Right cardiac atrium (tissue), 5 donors: ENCODE measurements at regions not wholly inside any gene's neighbourhood (a gene's known extent, or its start where the extent isn't known, plus 50 kb on each side); places are given as distances from the start of the nearest gene placed in this dataset.

Experiments used
- ATAC-seq, 2 donors: fragments of 200-7000 bp; cut with Tn5 transposase; one replicate each; pipeline versions ENCODE4 v1.8.0 to v1.9.1; 2020; ENCODE audit warnings: moderate library complexity in 2 of 2, mild to moderate bottlenecking in 1 of 2
- DNase-seq, 3 donors: peaks; one replicate each; pipeline ENCODE4 v3.0.0-alpha.2; 2020
- H3K27ac ChIP-seq: one replicate; pipeline ENCODE4 v1.5.1; 2013; ENCODE audit warnings: mild to moderate bottlenecking, low read length, control low read depth, moderate library complexity
- H3K27me3 ChIP-seq: one replicate; pipeline ENCODE4 v1.6.1; 2013; ENCODE audit not compliant: control insufficient read depth, insufficient read depth
- H3K4me1 ChIP-seq: one replicate; pipeline ENCODE4 v1.6.1; 2013; ENCODE audit warnings: low read length; ENCODE audit not compliant: control insufficient read depth, insufficient read depth
- H3K4me3 ChIP-seq: one replicate; pipeline ENCODE4 v1.5.1; 2013; ENCODE audit warnings: low read length, control low read depth
- H3K9me3 ChIP-seq: one replicate; pipeline ENCODE4 v1.6.1; 2013; ENCODE audit warnings: low read length; ENCODE audit not compliant: control insufficient read depth
- WGBS: extraction: QIAGEN DNeasy Blood & Tissue Kit; methylation state at CpG from one replicate; pipeline ENCODE4 v1.1.7; 2013; 5-methylcytosine and 5-hydroxymethylcytosine counted together
- intact Hi-C, 4 donors: fragments of 100-400 bp; cut with DNase I; formaldehyde crosslinking; loops; one replicate each; pipeline versions ENCODE4 v1.11.0 to v1.14.0; 2022 to 2023
- donor health status: healthy with polysubstance abuse.
- donor health status: DM: no; HTN: yes; CAD: no.
- donor health status: DM: no; HTN: no; CAD: no.
- donor health status: DM: no; HTN: yes; CAD: no; lungs with severe emphysema.
- donor health status: DM: yes; HTN: yes; CAD: no.

DNA sequence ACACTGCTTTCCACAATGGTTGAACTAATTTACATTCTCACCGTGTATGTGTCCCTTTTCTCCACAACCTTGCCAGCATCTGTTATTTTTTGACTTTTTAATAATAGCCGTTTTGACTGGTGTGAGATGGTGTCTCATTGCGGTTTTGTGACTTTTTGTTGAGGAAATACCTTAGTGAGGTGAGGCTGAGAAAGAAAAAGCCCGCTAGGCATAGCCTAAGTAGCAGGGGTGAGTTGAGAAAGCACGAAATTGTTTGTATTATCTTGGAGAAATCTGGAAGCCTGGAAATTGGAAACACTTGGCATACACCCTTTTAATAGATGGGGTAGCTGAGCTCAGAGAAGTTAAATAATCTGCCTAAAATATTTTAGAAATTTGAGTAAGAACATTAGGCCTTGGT is 61.5 kb upstream of the CFAP161 start:
- ATAC-seq (no peak), DNase-seq (no peak)
- no peaks in the 10 kb centered on the region for H3K27me3 ChIP-seq
- no peaks in the 10 kb centered on the region for H3K4me1 ChIP-seq
- 94% methylated on average over 5 of the region's 5 CpGs for WGBS
- H3K27ac ChIP-seq: no peak overlapping the region
- no peak overlapping the region for H3K4me3 ChIP-seq
- H3K9me3 ChIP-seq: no peaks in the 10 kb centered on the region
- intact Hi-C loops: no loop called here

DNA sequence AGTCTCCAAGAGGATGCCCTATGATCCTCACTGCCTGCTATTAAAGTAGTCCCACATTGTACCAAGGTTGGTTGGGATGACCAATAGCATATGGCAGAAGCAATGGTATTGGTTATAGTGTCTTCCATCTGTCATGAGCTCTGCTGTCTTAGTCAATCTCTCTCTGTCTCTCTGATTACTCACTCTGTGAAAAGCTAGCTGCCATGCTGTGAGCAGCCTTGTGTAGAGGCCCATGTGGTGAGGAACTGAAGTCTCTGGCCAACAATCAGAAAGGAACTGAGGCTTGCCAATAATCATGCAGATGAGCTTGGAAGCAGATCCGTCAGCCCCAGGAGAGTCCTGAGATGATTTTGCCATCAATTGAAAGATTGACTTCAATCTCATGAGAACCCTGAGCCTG is 60.3 kb upstream of the CFAP161 start:
- Histone ChIP-seq H3K27ac (no peak overlapping the region), H3K27me3 (no peaks in the 10 kb centered on the region), H3K4me3 (no peak overlapping the region), H3K4me1 (no peaks in the 10 kb centered on the region), H3K9me3 (no peaks in the 10 kb centered on the region)
- no peak for ATAC-seq
- WGBS: 58% methylated on average over 1 of the region's 1 CpG
- intact Hi-C loops: no loop called here
- no peak for DNase-seq

DNA sequence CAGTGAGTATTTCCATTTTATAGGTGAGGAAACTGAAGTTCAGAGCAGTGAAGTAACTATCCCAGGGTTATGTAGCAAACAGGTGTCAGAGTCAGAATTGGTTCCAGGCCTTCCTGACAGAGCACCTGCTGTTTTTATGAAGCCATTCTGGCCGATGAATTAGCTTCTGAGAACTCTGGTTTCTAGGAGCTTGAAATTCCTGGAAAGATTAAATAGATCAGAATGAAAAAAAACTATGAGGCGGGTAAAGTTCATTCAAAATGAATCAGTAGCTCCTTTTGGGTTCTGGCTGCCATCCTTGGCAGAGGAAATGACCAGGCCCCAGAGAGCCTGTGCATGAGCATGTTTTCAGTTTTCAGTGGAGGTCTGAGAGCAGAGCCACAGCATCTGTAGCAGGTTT is 59.3 kb upstream of the CFAP161 start:
- Histone ChIP-seq H3K9me3 (no peaks in the 10 kb centered on the region), H3K27me3 (no peaks in the 10 kb centered on the region), H3K4me1 (no peaks in the 10 kb centered on the region), H3K4me3 (no peak overlapping the region), H3K27ac (no peak overlapping the region)
- ATAC-seq (no peak), DNase-seq (no peak)
- intact Hi-C loops: no loop called here
- WGBS: 67% methylated on average over 2 of the region's 2 CpGs

DNA sequence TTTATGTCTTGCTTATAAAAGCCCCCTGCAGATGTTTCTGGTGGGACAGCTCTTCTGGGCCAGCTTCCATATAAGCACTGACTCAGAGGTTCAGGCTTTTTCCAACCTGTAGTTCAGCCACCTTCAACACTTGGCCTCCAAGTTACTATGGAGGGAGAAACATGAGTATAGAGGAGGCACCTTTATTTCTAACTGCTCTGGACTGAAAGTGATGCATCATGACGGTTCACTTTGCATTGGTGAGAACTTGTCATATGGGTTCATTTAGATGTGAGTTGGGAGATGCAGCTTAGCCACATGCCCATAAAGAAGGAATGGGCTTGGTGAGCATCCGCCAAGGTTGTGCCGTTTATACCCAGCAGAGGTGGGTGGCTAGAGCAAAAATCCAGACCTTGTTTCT is 58.8 kb upstream of the CFAP161 start:
- Histone ChIP-seq H3K9me3 (no peaks in the 10 kb centered on the region), H3K4me1 (no peaks in the 10 kb centered on the region), H3K4me3 (no peak overlapping the region), H3K27me3 (no peaks in the 10 kb centered on the region), H3K27ac (no peak overlapping the region)
- ATAC-seq (no peak), DNase-seq (no peak)
- WGBS: 97% methylated on average over 3 of the region's 3 CpGs
- intact Hi-C loops: no loop called here

DNA sequence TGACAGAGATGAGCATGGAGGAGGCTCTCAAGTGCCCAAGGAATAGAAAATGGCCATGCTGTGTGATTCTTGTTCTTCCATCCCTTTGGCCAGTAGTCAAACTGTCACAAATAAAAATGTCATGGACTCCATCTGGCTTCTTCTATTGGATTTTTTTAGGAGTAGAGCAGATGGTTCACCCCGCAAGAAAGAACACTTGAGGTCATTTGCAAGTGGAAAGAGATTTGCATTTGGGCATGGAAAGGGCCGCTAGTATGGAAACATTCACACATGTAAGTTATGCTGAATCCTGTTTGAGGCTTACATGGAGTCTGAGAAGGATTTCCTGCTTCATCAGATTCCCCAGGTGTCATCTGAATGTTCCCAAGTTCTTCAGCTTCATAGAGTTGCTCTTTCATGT is 53.1 kb upstream of the CFAP161 start:
- Histone ChIP-seq H3K27ac (no peak overlapping the region), H3K27me3 (no peaks in the 10 kb centered on the region), H3K4me1 (peaks cover 2% of the 10 kb centered on the region), H3K4me3 (no peak overlapping the region), H3K9me3 (no peaks in the 10 kb centered on the region)
- WGBS: 81% methylated on average over 2 of the region's 2 CpGs
- DNase-seq: no peak
- intact Hi-C loops: no loop called here
- no peak for ATAC-seq

DNA sequence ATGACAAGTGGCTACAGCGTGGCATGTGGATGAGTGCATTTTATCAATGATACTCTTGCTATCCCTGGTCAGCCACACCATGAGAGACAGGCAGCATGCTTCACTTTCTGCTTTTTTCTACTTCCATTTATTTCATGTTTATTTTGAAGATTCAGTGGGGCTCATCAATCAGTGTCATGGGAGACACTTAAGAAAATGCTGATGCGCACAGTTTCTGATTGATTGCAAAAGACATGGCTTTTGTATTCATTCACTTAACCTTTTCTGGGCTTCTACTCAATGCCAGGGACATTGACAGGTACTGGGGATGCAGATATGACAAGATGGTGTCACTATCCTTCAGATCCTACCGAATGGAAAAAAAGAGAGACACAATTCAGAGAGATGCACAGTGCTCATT is 50.9 kb upstream of the CFAP161 start:
- intact Hi-C loops: no loop called here
- H3K4me3 ChIP-seq: no peak overlapping the region
- no peaks in the 10 kb centered on the region for H3K9me3 ChIP-seq
- no peak for ATAC-seq
- DNase-seq: no peak
- no peak overlapping the region for H3K27ac ChIP-seq
- H3K4me1 ChIP-seq: peaks cover 2% of the 10 kb centered on the region
- 93% methylated on average over 3 of the region's 3 CpGs for WGBS
- H3K27me3 ChIP-seq: no peaks in the 10 kb centered on the region
